ENCODE measurements at regions not wholly inside any gene's neighbourhood (a gene's known extent, or its start where the extent isn't known, plus 50 kb on each side); places are given as distances from the start of the nearest gene placed in this dataset.
A peak's percentile ranks its signal among the peaks of the same experiment; 100 is the strongest.

DNA sequence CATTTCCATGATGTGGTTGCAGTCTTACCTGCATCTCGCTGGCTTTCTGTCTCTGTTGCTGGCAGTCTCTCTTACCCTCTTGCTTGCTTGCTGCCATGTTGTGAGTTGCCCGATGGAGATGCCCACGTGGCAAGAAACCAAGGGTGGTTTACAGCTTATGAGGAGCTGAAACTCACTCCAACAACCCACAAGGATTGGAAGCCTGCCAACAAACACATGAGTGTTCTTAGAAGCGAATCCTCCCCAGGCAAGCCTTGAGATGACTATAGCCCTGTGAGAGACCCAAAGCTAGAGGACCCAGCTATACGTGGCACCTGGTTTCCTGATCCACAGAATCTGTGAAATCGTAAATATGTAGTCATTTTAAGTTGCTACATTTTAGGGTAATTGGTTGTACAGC is 490.9 kb upstream of the ADAMTS9 start:
- Histone ChIP-seq H4K20me1 (ENCODE audit: insufficient read depth) (no peaks in the 10 kb centered on the region), H2AFZ (ENCODE audit: low read depth) (no peak overlapping the region), H3K4me1 (ENCODE audit: control insufficient read depth in 1 of 2, insufficient read depth in 2 of 2, low read depth in 1 of 2, low read length in 1 of 2) (peaks cover 0 to 43% of the 10 kb centered on the region in 2 experiments; a peak in 3 of 4 replicates), H3K27ac (ENCODE audit: low read depth in 2 of 2, low read length in 1 of 2) (peak overlapping the region in 1 of 2 experiments; percentile 93; a peak in 2 of 4 replicates), H3K27me3 (ENCODE audit: insufficient read depth) (no peaks in the 10 kb centered on the region), H3K4me2 (no peak overlapping the region), H3K36me3 (replicated peaks in 1 of 2; ENCODE audit: control insufficient read depth in 1 of 2, insufficient read depth in 2 of 2, low read length in 1 of 2) (no peaks in the 10 kb centered on the region), H3K9me2 (no peaks in the 10 kb centered on the region), H3K9me3 (no peaks in the 10 kb centered on the region), H3K4me3 (ENCODE audit: low read depth in 2 of 2, low read length in 1 of 2) (no peak overlapping the region), H3K79me2 (ENCODE audit: insufficient read depth) (no peaks in the 10 kb centered on the region), H3F3A (replicated peaks; ENCODE audit: insufficient read depth) (no peaks in the 10 kb centered on the region), H3K9ac (no peak overlapping the region)
- no peak for DNase-seq
- POLR2A ChIA-PET, result interaction anchor here (0.8 to 2.0 kb wide), 2 partner anchors 23 to 491 kb away, joined by 3 to 8 read pairs; partner anchors contain the start of gene ADAMTS9
- CTCF ChIA-PET, result interaction anchor here (1.0 to 1.5 kb wide), 4 partner anchors 12 to 645 kb away, joined by 3 to 6 read pairs (median 4); no protein-coding TSS in a partner anchor
- 75% methylated on average over 5 of the region's 6 CpGs for WGBS (ENCODE audit: low lambda C conversion rate)
- TF ChIP-seq NFIC (IDR thresholded peaks at IDR 0.05; ENCODE audit: borderline replicate concordance), result peak; percentile 22; the same call in 1 of the 2 replicates
- no peak for TF ChIP-seq FOSL2 (IDR thresholded peaks at IDR 0.05; ENCODE audit: borderline replicate concordance, low read depth)

GRCh38 chr3:65177960-65178376 is 490.2 kb upstream of the ADAMTS9 start:
- ChIA-PET POLR2A (interaction anchor here (0.8 to 2.0 kb wide), 2 partner anchors 24 to 490 kb away, joined by 3 to 8 read pairs; partner anchors contain the start of gene ADAMTS9), CTCF (interaction anchor here (0.6 to 1.5 kb wide), 8 partner anchors 8 to 645 kb away, joined by 3 to 6 read pairs (median 3); no protein-coding TSS in a partner anchor)
- Histone ChIP-seq H3K4me1 (ENCODE audit: control insufficient read depth in 1 of 2, insufficient read depth in 2 of 2, low read depth in 1 of 2, low read length in 1 of 2) (peaks cover 0 to 43% of the 10 kb centered on the region in 2 experiments; a peak in 3 of 4 replicates), H3K4me3 (ENCODE audit: low read depth in 2 of 2, low read length in 1 of 2) (no peak overlapping the region), H3K79me2 (ENCODE audit: insufficient read depth) (no peaks in the 10 kb centered on the region), H3K9me3 (no peaks in the 10 kb centered on the region), H4K20me1 (ENCODE audit: insufficient read depth) (no peaks in the 10 kb centered on the region), H3K27ac (ENCODE audit: low read depth in 2 of 2, low read length in 1 of 2) (peak overlapping the region in 1 of 2 experiments; percentile 93; a peak in 2 of 4 replicates), H2AFZ (ENCODE audit: low read depth) (peak overlapping the region; percentile 63; the same call in 1 of the 2 replicates), H3K4me2 (no peak overlapping the region), H3K9ac (no peak overlapping the region), H3F3A (replicated peaks; ENCODE audit: insufficient read depth) (no peaks in the 10 kb centered on the region), H3K36me3 (replicated peaks in 1 of 2; ENCODE audit: control insufficient read depth in 1 of 2, insufficient read depth in 2 of 2, low read length in 1 of 2) (no peaks in the 10 kb centered on the region), H3K27me3 (ENCODE audit: insufficient read depth) (no peaks in the 10 kb centered on the region), H3K9me2 (no peaks in the 10 kb centered on the region)
- WGBS (ENCODE audit: low lambda C conversion rate), result 42% methylated on average over 1 of the region's 1 CpG
- no peak for TF ChIP-seq FOXM1 (IDR thresholded peaks at IDR 0.05; ENCODE audit: low read depth)
- peak; percentile 41; the same call in 1 of the 2 replicates for TF ChIP-seq MXI1 (IDR thresholded peaks at IDR 0.05; ENCODE audit: low read depth, low read length)
- TF ChIP-seq CHD2 (IDR thresholded peaks at IDR 0.05; ENCODE audit: low read length, partially characterized antibody), result peak; percentile 41
- TF ChIP-seq EP300 (IDR thresholded peaks at IDR 0.05; ENCODE audit: borderline replicate concordance in 1 of 2, low read depth in 1 of 2, low read length in 1 of 2), result peak in 1 of 2 experiments; percentile 87; a peak in 2 of 4 replicates
- TF ChIP-seq GATA2 (CRISPR knock-in tag; IDR thresholded peaks at IDR 0.05), result peak; percentile 59
- TF ChIP-seq RFX5 (IDR thresholded peaks at IDR 0.05; ENCODE audit: low read length), result no peak
- no peak for TF ChIP-seq CTCF (IDR thresholded peaks at IDR 0.05)
- TF ChIP-seq FOXJ3 (CRISPR knock-in tag; IDR thresholded peaks at IDR 0.05), result 0 out of 2 replicates have a peak, but pooled peaks have one; percentile 34
- DNase-seq, result peak; percentile 31
